GM12873 (cell line): ENCODE measurements at regions not wholly inside any gene's neighbourhood (a gene's known extent, or its start where the extent isn't known, plus 50 kb on each side); places are given as distances from the start of the nearest gene placed in this dataset.

ENCODE experiments used
- CTCF ChIP-seq: IDR thresholded peaks from 2 replicates; pipeline ENCODE4 v1.5.1; 2012; ENCODE audit warnings: low read depth, mild to moderate bottlenecking, moderate library complexity, low read length, control low read depth; ENCODE audit not compliant: insufficient read depth; ENCODE audit errors: missing control alignments

GRCh38 chr10:91042069-91042468 lies 121.2 kb upstream of the ANKRD1 start:
- TF ChIP-seq CTCF, result no peak

DNA sequence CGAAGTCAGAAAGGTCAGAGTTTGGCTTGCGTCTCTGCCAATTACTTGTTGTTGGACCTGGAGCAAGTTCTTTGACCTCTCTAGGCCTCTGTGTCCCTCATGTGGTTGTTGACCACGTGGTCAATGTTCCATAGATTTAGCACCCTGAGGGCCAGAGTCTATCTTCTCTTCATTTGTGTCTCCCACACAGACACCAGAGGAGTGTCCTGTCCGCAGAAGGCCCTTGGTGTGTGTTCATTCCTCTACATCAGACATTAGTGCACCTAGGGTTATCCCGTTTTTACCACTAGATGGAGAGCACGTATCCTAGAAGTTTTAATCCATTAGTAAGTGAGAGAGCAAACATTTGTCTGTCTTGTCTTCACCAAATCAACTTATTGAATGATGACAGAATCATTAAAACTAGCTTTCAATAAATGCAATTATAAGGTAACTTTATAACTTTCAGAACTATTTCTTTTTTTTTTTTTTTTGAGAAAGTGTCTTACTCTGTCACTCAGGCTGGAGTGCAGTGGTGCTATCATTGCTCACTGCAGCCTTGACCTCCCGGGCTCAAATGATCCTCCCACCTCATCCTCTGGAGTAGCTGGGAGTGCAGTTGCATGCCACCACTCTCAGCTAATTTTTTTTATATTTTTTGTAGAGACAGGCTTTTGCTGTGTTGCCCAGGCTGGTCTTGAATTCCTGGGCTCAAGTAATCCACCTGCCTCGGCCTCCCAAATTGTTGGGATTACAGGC lies 122.5 kb upstream of the ANKRD1 start:
- TF ChIP-seq CTCF, result peak; percentile 39

GRCh38 chr10:91046869-91047268 lies 126.0 kb upstream of the ANKRD1 start:
- TF ChIP-seq CTCF, result no peak

DNA sequence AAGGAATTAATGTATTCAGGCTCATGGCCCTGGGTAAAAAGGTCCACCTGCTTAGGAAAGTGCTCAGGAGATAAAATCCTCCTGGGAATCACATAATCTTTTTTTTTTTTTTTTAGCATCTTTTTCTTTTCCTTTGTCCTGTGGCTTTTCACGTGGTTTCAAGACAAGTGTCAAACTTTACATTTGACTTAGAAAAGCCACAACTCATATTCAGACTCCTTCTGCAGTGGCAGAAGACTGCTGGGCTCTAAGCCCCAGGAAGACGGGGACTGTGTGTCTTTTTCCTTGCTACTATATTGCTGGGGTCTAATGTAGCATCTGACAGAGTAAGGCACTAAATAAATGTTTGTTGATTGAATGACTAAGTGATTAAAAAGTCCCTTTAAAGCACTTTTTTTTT lies 127.5 kb upstream of the ANKRD1 start:
- TF ChIP-seq CTCF, result no peak

GRCh38 chr10:91049296-91049987 lies 128.6 kb upstream of the ANKRD1 start:
- no peak for TF ChIP-seq CTCF

DNA sequence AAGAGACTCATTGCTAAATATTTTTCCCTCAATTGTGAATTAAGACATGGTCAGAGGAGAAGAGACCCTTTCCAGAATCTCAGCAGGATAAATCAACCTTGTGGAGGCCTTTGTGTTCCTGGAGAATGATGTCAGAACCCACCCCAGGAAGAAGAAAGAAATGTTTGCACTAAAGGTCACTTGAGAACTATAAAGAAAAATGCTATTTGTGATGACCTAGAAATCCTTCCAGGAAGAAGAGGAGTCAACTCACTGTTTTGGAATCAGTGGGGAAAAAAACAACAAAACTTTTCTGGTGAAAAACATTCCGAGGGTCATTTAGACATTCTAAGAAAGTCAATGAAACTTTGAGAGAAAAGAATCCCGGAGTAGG lies 129.1 kb upstream of the ANKRD1 start:
- TF ChIP-seq CTCF, result no peak

- no peak for TF ChIP-seq CTCF
These were observed 129.6 kb upstream of the ANKRD1 start for GRCh38 chr10:91050371-91051034.
